ENCODE measurements at regions not wholly inside any gene's neighbourhood (a gene's known extent, or its start where the extent isn't known, plus 50 kb on each side); places are given as distances from the start of the nearest gene placed in this dataset.

DNA sequence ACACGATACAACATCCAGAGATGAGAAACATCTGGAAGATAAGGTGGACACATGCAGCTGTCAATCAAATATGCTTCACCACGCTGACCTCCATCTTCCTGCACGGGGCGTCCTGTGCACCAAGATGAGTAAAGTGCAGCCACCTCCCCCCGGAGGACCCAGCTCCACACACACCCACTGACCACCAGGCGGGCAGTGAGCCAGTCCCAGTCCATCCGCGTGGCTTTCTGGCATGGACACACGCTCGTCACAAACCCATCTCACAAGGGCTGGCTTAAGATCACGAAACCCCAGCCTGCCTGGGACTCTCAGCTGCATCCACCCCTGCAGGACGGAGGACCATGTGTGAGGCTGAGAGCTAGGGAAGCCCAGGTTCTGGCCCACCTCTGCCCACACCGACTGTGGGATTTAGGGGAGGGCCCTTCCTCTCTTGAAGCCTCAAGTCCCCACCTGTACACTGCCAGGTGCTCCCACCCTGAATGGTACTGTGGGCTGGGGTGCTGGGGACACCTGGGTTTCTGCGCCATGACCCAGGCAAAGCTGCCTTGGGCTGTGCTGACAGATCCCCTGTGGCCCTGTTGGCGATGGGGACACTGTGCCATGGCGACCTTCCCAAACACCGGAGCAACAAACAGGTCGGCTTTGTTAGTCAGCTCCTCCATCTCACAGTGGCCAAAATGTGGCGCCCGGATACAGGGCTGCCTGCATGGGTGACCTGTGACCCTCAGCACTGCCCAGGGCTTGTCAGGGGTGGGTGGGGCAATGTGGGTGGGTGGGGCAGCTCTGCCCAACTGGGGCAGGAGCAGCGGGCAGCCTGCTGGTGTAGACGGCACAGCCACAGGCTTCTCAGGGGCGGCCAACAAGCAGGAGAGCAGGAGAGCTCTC lies 629.0 kb downstream of the TBC1D22A start:
- TF ChIP-seq, protein P1, sequence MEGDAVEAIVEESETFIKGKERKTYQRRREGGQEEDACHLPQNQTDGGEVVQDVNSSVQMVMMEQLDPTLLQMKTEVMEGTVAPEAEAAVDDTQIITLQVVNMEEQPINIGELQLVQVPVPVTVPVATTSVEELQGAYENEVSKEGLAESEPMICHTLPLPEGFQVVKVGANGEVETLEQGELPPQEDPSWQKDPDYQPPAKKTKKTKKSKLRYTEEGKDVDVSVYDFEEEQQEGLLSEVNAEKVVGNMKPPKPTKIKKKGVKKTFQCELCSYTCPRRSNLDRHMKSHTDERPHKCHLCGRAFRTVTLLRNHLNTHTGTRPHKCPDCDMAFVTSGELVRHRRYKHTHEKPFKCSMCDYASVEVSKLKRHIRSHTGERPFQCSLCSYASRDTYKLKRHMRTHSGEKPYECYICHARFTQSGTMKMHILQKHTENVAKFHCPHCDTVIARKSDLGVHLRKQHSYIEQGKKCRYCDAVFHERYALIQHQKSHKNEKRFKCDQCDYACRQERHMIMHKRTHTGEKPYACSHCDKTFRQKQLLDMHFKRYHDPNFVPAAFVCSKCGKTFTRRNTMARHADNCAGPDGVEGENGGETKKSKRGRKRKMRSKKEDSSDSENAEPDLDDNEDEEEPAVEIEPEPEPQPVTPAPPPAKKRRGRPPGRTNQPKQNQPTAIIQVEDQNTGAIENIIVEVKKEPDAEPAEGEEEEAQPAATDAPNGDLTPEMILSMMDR (IDR thresholded peaks at IDR 0.05; ENCODE audit: poor library complexity, severe bottlenecking), result no peak
- ATAC-seq (ENCODE audit: low read depth), result no peak
- H3K27me3 ChIP-seq (ENCODE audit: insufficient read depth, poor library complexity, severe bottlenecking), result no peaks in the 10 kb centered on the region
- no peaks in the 10 kb centered on the region for H3K9me3 ChIP-seq (ENCODE audit: severe bottlenecking)
- H3K4me3 ChIP-seq (ENCODE audit: severe bottlenecking), result no peak overlapping the region
- H3K36me3 ChIP-seq (ENCODE audit: low read depth), result no peaks in the 10 kb centered on the region
- no peak overlapping the region for H3K27ac ChIP-seq (ENCODE audit: poor library complexity, severe bottlenecking)
- peak; percentile 36 for DNase-seq (ENCODE audit: low spot score)
- no peaks in the 10 kb centered on the region for H3K4me1 ChIP-seq (ENCODE audit: insufficient read depth, poor library complexity, severe bottlenecking)

- H3K4me1 ChIP-seq (ENCODE audit: insufficient read depth, poor library complexity, severe bottlenecking), result no peaks in the 10 kb centered on the region
- no peaks in the 10 kb centered on the region for H3K36me3 ChIP-seq (ENCODE audit: low read depth)
- H3K27ac ChIP-seq (ENCODE audit: poor library complexity, severe bottlenecking), result no peak overlapping the region
- H3K4me3 ChIP-seq (ENCODE audit: severe bottlenecking), result no peak overlapping the region
- DNase-seq (ENCODE audit: low spot score) (peak; percentile 23), ATAC-seq (ENCODE audit: low read depth) (no peak)
- TF ChIP-seq, protein P1 (IDR thresholded peaks at IDR 0.05; ENCODE audit: poor library complexity, severe bottlenecking), result no peak
- H3K27me3 ChIP-seq (ENCODE audit: insufficient read depth, poor library complexity, severe bottlenecking), result no peaks in the 10 kb centered on the region
- H3K9me3 ChIP-seq (ENCODE audit: severe bottlenecking), result no peaks in the 10 kb centered on the region
Observed at GRCh38 chr22:47390026-47390970, 627.8 kb downstream of the TBC1D22A start.

DNA sequence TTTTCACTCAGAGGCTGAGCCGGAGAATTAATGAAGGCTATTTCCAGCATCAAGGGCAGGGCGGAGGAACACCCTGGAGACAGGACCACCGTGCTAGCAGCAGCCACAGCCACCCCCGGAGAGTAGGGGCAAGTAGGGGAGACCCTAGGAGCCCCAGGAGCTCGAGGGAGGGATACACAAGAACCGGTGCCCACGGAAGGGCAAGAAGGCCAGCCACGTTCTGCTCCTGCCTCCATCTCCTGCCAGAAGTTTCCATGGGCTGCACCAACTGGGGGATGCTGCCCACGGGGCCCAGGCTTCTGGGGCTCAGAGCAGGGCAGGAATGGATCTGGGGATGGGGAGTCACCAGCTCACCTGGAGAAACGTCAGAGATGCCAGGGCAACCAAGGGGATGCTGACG lies 626.8 kb downstream of the TBC1D22A start:
- no peak for ATAC-seq (ENCODE audit: low read depth)
- Histone ChIP-seq H3K27me3 (ENCODE audit: insufficient read depth, poor library complexity, severe bottlenecking) (no peaks in the 10 kb centered on the region), H3K4me3 (ENCODE audit: severe bottlenecking) (no peak overlapping the region)

DNA sequence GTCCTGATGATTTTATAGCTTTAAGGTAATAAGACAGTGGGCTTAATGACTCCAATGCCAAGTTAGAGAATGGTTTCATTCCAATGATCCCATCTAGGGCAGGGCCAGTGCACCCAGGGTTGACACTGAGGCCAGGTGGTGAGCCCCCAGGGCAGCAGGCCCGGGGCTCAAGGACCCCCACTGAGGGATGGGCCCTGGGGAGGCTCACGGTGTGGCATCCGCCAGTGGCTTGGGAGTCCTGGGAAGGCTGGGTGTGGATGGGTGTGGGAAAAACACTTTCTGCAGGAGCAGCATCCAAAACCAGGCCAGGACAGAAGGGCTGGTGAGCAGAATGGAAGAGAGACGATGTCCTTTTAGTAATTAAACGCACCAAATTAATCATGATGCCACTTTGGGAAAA lies 626.3 kb downstream of the TBC1D22A start:
- Histone ChIP-seq H3K4me3 (ENCODE audit: severe bottlenecking) (no peak overlapping the region), H3K27ac (ENCODE audit: poor library complexity, severe bottlenecking) (no peak overlapping the region), H3K9me3 (ENCODE audit: severe bottlenecking) (no peaks in the 10 kb centered on the region), H3K4me1 (ENCODE audit: insufficient read depth, poor library complexity, severe bottlenecking) (no peaks in the 10 kb centered on the region), H3K36me3 (ENCODE audit: low read depth) (no peaks in the 10 kb centered on the region), H3K27me3 (ENCODE audit: insufficient read depth, poor library complexity, severe bottlenecking) (no peaks in the 10 kb centered on the region)
- TF ChIP-seq, protein P1 (IDR thresholded peaks at IDR 0.05; ENCODE audit: poor library complexity, severe bottlenecking), result no peak
- ATAC-seq (ENCODE audit: low read depth) (no peak), DNase-seq (ENCODE audit: low spot score) (peak; percentile 24)

More for the DNA sequence above, 626.8 kb downstream of the TBC1D22A start:
- H3K9me3 ChIP-seq (ENCODE audit: severe bottlenecking), result no peaks in the 10 kb centered on the region
- no peaks in the 10 kb centered on the region for H3K4me1 ChIP-seq (ENCODE audit: insufficient read depth, poor library complexity, severe bottlenecking)
- peak; percentile 39 for DNase-seq (ENCODE audit: low spot score)
- no peaks in the 10 kb centered on the region for H3K36me3 ChIP-seq (ENCODE audit: low read depth)
- H3K27ac ChIP-seq (ENCODE audit: poor library complexity, severe bottlenecking), result no peak overlapping the region
- TF ChIP-seq, protein P1 (IDR thresholded peaks at IDR 0.05; ENCODE audit: poor library complexity, severe bottlenecking), result no peak
